ENCODE measurements at regions not wholly inside any gene's neighbourhood (a gene's known extent, or its start where the extent isn't known, plus 50 kb on each side); places are given as distances from the start of the nearest gene placed in this dataset.

DNA sequence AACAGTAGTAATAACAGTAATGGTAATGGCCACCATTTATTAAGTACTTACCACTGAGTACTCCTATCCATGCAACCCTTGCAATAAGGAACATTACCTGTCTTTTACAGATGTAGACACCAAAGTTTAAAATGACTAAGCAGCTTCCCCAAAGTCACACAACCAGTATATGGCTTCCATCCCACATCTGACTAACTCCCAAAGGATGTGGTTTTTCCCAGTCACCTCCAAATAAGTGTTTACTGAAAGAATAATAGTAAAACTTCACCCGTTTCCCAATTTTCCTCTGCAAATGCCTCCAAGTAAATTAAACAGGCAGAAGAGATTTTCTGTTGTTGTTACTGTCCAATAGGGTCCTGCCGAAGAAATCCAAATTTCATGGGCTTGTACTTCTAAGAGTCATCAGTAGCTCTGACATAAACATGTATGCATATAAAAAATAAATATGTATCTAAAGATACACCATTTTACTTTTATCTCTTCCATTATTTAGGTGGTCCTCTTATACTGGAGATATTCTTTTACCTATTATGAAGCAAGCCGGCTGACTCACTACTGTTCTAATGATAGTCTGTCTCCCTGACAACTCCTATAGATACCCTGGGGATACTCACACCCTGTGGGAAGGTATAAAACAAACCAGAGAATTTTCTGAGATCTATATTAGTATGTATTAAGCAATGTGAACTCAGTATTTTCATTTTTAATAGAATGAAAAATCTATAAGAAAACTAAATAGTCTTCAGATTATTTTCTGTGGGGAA lies 77.9 kb upstream of the ID4 start:
- TF ChIP-seq, protein P1, sequence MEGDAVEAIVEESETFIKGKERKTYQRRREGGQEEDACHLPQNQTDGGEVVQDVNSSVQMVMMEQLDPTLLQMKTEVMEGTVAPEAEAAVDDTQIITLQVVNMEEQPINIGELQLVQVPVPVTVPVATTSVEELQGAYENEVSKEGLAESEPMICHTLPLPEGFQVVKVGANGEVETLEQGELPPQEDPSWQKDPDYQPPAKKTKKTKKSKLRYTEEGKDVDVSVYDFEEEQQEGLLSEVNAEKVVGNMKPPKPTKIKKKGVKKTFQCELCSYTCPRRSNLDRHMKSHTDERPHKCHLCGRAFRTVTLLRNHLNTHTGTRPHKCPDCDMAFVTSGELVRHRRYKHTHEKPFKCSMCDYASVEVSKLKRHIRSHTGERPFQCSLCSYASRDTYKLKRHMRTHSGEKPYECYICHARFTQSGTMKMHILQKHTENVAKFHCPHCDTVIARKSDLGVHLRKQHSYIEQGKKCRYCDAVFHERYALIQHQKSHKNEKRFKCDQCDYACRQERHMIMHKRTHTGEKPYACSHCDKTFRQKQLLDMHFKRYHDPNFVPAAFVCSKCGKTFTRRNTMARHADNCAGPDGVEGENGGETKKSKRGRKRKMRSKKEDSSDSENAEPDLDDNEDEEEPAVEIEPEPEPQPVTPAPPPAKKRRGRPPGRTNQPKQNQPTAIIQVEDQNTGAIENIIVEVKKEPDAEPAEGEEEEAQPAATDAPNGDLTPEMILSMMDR (IDR thresholded peaks at IDR 0.05): no peak
- intact Hi-C loops (cut with DNase I; ENCODE audit: low total_unique reads): no loop called here

DNA sequence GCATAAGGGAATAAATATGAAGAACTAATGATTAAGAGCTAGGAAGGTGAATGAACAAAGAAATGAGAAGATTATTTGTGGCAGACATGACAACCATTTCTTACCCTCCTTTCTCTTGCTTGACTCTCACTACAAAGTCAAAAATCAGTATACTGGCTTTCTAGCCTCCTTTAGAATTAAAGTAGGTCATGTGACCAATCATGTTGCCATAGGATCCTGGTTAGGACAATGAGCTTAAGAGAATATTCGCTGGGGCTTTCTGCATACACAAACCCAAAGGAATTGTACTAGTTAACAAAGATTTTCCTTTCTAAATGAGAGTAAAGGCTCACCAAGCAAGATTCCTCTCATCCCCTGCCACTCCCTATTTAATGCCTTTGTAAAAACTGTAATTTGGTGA lies 76.0 kb upstream of the ID4 start:
- intact Hi-C loops (cut with DNase I; ENCODE audit: low total_unique reads): no loop called here

More for the DNA sequence above, 77.9 kb upstream of the ID4 start:
- Histone ChIP-seq H3K4me1 (peaks cover 0 to 19% (median 0%) of the 10 kb centered on the region in 4 donors), H3K9me3 (no peaks in the 10 kb centered on the region), H3K4me3 (no peak overlapping the region), H3K27ac (no peak overlapping the region), H3K36me3 (no peaks in the 10 kb centered on the region), H3K27me3 (no peaks in the 10 kb centered on the region)
- DNase-seq: no peak

DNA sequence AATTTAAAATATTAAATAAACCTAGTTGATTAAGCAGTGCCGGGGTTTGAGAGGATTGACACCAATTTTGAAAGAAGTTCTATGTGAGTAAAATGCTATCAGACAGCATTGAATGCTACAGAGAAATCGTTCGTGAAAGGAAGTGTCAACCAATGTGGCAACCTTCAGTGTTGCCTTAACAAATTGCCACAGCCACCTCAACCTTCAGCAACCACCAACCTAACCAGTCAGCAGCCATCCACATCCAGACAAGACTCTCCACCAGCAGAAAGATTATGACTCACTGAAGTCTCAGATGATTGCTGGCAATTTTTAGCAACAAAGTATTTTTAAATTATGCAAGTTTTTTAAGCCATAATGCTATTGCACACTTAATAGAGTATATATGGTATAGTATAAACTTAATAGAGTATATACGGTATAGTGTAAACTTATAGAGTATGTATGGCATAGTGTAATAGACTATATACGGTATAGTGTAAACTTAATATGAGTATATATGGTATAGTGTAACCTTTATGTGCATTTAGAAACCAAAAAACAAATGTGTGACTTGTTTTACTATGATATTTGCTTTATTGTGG lies 65.3 kb upstream of the ID4 start:
- no peak overlapping the region for H3K27ac ChIP-seq
- intact Hi-C loops (cut with DNase I; ENCODE audit: low total_unique reads): no loop called here
- no peaks in the 10 kb centered on the region for H3K9me3 ChIP-seq
- H3K4me1 ChIP-seq: no peaks in the 10 kb centered on the region
- no peaks in the 10 kb centered on the region for H3K27me3 ChIP-seq
- no peaks in the 10 kb centered on the region for H3K36me3 ChIP-seq
- TF ChIP-seq, protein P1 (IDR thresholded peaks at IDR 0.05): no peak
- no peak overlapping the region for H3K4me3 ChIP-seq
- DNase-seq: no peak

More for the DNA sequence above, 76.0 kb upstream of the ID4 start:
- Histone ChIP-seq H3K4me1 (peaks cover 0 to 19% (median 0%) of the 10 kb centered on the region in 4 donors), H3K27me3 (no peaks in the 10 kb centered on the region), H3K9me3 (no peaks in the 10 kb centered on the region), H3K4me3 (no peak overlapping the region), H3K36me3 (no peaks in the 10 kb centered on the region), H3K27ac (no peak overlapping the region)
- no peak for DNase-seq
- TF ChIP-seq, protein P1 (IDR thresholded peaks at IDR 0.05): no peak

DNA sequence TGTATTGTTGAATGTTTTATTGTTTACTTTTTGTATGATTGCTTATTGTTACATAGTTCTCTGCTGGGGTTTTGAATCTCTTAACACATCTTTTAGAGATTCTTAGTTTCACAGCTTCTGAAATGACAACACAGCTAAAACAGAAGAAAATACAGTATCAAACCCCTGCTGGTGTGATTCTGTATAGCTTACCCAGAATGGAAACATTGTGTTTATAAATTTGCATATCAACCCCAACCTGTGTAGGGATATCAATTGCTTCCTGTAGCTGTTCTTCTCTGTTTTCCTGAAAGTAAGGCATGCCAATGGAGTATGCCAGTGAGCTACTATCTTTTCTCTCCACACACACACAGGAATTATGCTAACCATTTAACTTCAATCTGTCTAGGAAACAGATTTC lies 64.3 kb upstream of the ID4 start:
- Histone ChIP-seq H3K27ac (no peak overlapping the region), H3K4me1 (no peaks in the 10 kb centered on the region), H3K36me3 (no peaks in the 10 kb centered on the region), H3K9me3 (no peaks in the 10 kb centered on the region), H3K27me3 (no peaks in the 10 kb centered on the region), H3K4me3 (no peak overlapping the region)
- intact Hi-C loops (cut with DNase I; ENCODE audit: low total_unique reads): no loop called here
- no peak for DNase-seq
- TF ChIP-seq, protein P1 (IDR thresholded peaks at IDR 0.05): no peak

DNA sequence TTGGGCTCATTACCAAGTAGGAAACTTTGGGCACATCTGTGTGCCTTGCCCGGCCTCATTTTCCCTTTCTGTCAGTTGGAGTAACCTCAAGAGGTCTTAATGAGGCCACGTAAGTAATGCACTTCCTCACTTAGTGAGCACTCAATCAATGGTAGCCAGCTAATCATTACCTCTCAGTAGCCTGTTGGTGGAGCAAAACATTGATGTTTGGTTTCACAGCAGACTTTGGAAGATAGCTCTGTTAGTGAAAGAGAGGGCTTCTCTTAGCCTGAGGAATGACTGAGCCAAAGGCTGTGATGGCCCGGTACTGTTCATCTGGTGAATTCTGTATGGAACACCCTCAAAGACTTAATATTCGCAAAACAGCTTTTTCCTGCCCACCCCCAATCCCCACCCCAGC lies 55.9 kb upstream of the ID4 start:
- DNase-seq: no peak
- no peaks in the 10 kb centered on the region for H3K36me3 ChIP-seq
- no peaks in the 10 kb centered on the region for H3K27me3 ChIP-seq
- no peak overlapping the region for H3K4me3 ChIP-seq
- H3K27ac ChIP-seq: no peak overlapping the region
- no peaks in the 10 kb centered on the region for H3K9me3 ChIP-seq
- intact Hi-C loops (cut with DNase I; ENCODE audit: low total_unique reads): no loop called here
- TF ChIP-seq, protein P1 (IDR thresholded peaks at IDR 0.05): no peak
- H3K4me1 ChIP-seq: peaks cover 0 to 10% (median 1%) of the 10 kb centered on the region in 4 donors

Data from tibial artery (tissue), 4 donors.